Endometrial microvascular endothelial cells (primary cell): ENCODE measurements at regions not wholly inside any gene's neighbourhood (a gene's known extent, or its start where the extent isn't known, plus 50 kb on each side); places are given as distances from the start of the nearest gene placed in this dataset.

Source experiments
- in situ Hi-C: cut with HindIII; loops from 2 replicates; pipeline ENCODE4 v1.10.0; 2017; ENCODE audit warnings: low sequenced_read_pairs, low pct_unique_long_range_greater_than_20kb; ENCODE audit errors: inconsistent ontology term

DNA sequence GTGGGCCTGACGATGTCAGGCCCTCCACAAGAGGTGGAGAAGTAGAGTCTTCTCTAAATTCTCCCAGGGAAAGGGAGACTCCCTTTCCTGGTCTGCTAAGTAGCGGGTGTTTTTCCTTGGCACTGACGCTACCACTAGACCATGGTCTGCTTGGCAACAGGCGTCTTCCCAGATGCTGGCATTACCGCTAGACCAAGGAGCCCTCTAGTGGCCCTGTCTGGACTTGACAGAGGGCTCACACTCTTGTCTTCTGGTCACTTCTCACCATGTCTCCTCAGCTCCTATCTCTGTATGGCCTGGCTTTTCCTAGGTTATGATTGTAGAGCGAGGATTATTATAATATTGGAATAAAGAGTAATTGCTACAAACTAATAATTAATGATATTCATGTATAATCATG lies 51.1 kb upstream of the RASSF6 start:
- in situ Hi-C loops: loop anchor here (25.0 kb wide), 1 partner anchor 466 kb away; no protein-coding TSS in a partner anchor

DNA sequence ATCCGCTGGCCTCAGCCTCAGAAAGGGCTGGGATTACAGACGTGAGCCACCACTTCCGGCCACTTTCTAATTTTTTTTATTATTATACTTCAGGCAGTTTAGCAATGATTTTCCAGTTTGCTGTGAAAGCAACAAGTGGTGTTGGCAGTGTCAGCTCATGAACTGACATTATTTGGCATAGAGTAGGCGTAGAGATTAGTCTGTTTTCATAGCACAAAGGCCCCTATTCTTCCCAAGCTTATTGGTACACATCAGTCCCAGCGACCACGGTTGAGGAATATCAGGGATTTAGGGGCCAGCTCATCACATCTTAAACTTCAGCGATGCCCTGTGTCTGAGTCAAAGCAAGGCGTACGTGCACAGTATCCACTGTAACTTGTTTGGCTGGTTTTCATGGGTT lies 53.0 kb upstream of the RASSF6 start:
- in situ Hi-C loops: loop anchor here (25.0 kb wide), 1 partner anchor 464 kb away; no protein-coding TSS in a partner anchor

DNA sequence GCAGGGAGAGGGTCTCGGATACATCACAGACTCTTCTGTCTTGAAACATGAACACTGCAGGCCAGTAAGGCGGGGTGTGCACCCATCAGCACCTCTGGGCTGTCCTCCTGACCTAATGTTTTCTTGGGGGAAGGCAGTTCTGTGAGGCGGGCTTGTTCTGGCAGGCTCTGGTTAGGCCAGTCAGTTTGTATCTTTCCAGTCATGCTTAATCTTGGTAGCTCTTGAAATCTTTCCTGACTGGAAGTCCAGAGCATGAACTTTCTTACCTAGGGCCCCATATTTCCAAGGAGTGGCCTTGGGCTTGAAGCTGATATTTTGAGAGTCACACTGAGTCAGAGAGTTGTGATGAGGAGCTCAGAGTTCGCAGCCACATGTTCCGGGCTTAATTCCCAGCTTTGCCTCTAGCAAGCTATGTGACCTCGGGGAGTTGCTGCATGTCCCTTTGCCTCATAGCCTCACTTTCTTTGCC lies 54.2 kb upstream of the RASSF6 start:
- in situ Hi-C loops: loop anchor here (25.0 kb wide), 1 partner anchor 463 kb away; no protein-coding TSS in a partner anchor

DNA sequence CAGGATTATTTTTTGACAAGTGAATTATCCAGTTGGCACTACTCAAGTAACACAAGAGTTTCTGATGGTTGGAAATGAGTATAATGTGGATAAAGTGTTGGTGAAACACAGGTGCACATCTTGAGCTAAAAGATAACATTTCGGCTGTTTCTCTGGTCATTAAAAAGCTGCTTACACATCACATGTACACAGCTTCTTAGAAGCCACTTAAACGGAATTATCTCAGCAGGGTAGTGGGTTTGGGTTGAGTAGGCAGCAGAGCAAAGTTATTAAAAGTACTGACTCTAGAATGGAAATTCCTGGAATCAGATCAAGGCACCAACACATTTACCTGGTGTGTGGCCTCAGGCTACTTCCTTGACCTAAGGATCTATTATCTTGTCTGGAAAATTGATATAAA lies 55.4 kb upstream of the RASSF6 start:
- in situ Hi-C loops: no loop called here

DNA sequence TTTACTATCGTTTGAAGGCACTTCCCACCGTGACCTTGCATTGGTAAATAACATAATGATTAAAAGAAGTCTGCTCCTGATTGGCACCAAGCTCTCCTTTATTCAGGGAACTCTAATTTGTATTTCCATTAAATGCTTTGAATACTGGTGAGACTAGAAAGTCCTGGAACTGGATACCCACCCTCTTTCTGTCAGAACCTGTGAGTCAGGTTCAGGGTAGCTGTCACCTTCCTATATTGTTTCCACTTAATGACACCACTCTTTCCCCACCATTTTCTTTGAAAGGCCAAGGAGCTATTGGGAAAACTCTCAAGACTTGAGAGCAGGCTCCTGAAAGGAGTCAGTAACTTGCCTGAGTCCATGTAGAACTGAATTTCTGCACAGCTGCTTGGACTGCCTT lies 55.9 kb upstream of the RASSF6 start:
- in situ Hi-C loops: no loop called here

DNA sequence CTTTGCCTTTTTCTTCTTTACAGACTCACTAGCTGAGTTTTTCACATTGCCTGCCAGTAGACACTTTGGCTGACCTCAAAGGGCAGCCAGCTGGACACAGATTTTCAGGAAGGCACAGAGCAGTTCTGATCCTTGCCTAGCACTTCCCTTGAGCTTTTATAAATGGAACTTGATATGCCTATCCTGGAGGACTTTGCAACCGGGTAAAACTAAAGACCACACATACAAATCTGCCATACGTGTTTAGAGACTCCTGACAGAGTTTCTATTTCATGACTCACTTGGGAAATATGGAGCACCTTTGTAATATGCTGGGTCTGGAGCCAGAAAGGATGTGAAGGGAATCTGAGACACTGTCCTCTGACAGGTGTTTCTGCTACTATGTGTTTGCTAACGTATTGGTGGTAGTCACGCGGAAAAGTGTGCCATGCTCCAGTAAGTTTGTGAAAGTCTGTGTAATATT lies 56.7 kb upstream of the RASSF6 start:
- in situ Hi-C loops: no loop called here

DNA sequence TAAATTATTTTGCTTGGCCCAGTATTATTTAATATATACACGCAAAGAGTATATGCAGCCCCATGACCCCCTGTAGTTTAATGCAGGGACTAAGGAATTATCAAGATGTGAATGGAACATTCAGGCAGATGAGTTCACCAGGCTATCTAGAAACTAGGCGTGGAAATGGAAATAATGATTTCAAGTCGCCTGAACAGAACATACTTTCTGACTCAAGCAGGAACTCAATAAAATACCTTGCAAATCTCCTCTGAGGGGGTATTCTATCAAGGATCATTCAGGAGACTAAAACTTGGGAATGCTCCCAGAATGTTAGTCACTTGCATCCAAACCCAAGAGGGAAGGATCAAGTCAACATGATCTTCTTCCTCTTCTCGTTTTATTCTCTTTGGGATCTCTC lies 59.6 kb upstream of the RASSF6 start:
- in situ Hi-C loops: no loop called here

DNA sequence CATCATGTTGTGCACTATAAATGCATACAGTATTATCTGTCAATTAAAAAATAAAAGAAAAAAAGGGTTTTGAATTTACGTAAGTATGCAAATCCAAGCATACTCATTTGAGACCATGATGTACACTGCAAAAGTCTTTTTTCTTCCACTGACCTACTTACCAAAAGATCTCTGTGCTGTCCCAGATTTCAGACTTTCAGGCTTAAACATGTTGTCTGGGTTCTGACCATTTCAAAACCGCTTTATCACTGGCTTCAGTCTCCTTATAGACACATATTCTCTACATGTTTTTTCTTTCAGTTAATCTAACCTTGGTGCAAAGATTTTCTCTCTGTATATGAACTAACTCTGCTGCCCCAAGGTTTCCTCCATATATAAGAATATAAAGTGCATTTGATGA lies 58.6 kb upstream of the CXCL8 start:
- in situ Hi-C loops: no loop called here

DNA sequence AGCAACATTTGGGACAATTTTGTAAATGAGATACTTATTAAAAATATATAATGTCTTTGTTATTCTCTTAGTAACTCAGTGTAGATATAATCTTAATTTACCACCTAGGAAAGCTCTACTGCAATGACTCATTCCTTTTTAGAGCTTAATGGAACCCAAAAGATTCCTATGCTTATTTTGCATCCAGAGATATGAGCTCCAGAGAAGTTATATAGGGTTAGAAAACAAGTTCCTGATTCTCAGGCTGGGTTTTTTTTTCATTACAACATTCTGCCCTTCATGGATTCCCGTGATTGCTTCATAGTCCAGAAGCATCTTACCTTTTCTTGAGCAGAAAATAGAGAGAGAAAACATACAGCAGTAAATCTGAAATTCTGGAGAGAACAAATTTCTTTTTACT lies 57.9 kb upstream of the CXCL8 start:
- in situ Hi-C loops: no loop called here

DNA sequence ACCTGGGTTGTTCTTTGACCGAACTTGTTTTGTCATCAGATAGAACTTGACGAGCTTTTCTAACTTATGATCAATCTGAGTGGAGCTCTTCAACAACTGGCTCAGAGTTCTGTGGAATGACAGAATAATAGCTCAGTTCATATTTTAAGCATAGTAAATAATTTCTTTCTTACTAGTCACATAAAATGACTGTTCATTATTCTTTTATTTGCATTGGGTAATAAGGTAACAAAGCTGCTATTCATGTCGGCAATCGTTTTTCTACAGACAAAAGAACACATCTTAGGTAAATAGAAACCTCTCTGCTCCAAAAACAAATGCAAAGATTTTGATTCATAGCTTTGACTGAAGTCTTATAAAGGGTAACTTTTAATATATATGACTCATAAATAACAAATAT lies 57.3 kb upstream of the CXCL8 start:
- in situ Hi-C loops: no loop called here

DNA sequence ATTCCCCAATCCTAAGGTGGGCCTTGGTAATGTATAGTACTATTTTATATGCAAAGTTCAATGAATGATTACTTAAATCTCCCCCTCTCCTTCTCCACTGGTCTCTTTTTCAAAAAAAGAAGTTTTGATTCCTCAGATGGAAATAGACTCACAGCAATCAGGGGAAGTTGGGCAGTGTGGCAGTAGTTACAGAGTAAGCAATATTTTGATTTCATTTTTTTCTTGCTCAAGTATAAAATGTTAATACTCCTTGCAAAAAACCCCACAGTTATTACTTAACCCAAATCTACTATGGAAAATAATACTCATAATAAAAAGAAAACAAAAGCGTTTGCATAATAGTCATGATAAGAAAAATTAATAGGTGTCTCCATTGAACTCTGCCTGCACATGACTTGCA lies 56.9 kb upstream of the CXCL8 start:
- in situ Hi-C loops: no loop called here

DNA sequence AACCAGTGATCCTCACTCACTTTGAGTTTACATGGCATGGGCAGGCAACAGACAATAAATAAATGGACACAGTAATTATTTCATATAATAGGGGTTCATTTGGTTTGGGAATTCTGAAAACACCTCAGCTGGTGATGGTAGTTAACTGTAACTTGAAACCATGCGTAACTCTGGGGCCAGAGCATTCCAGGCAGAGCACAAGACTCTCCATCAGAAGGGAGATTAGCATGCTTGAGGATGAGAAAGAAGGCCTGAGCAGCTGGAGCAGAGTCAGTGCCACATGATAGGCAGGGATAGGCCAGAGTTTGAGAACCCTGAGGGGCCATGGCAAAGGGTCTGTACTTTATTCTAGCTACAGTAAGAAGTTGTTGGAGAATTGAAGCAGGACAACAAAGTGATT lies 56.3 kb upstream of the CXCL8 start:
- in situ Hi-C loops: no loop called here

DNA sequence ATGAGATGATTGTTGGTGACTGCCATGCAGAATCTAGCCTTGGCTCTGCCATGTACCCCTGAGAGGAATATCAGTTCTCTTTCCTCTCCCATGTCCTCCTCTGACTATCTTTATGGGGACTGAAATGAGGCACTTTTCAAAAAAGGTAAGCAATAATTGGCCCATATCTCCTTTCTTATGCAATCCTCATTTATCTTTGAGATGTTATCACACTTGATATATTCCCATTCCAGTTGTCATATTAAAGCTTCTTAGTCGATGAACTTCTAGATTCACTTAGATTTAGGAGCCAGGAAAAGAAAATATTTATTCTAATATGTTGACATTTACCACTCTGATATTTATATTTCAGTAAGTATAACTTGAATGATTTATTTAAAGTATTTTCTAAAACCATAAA lies 55.3 kb upstream of the CXCL8 start:
- in situ Hi-C loops: no loop called here

DNA sequence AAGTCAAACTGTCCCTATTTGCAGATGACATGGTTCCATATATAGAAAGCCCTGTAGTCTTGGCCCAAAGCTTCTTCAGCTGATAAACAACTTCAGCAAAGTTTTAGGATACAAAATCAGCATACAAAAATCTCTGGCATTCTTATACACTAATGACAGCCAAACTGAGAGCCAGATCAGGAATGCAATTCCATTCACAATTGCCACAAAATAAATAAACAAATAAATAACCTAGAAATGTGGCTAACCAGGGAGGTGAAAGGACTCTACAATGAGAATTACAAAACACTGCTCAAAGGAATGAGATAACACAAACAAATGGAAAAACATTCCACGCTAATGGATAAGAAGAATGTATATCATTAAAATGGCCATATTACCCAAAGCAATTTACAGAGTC lies 52.9 kb upstream of the CXCL8 start:
- in situ Hi-C loops: no loop called here

DNA sequence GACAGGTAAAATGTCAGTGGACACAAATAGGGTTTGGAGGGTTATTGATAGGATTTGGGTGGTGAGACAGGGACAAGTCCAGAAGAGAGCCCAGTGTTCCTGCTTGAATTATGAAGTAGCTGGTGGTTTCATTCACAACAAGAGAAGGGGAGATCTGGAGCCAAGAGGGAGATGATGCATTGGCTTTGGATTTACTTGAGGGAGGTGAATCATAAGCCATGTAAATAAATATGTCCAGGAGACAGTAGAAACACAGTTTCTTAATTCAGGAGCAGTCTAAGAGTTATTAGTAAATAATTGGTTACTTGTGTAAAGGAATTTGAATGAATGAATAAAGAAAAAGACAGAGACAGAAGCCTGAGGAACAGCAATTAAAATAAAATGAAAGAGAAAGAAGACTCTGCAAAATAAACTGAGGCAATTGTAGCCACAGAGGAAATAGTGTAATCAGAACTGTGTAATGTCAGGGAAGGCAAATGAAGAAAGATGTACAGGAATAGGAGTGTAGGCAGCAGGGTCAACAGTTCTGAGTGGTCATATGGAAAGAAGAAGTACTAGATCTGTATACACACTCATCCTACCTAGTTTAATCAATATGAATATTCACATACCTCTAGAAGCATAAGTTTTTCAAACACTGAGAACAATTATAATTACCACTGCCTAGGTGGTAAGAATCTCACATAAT lies 50.2 kb upstream of the CXCL8 start:
- in situ Hi-C loops: no loop called here
